Hippocampal formation (tissue), 2 donors: ENCODE measurements at regions not wholly inside any gene's neighbourhood (a gene's known extent, or its start where the extent isn't known, plus 50 kb on each side); places are given as distances from the start of the nearest gene placed in this dataset.

ENCODE experiments used
- DNase-seq, 2 donors: peaks; one replicate each; lab custom pipeline; 2025; lab: John Stamatoyannopoulos, UW

DNA sequence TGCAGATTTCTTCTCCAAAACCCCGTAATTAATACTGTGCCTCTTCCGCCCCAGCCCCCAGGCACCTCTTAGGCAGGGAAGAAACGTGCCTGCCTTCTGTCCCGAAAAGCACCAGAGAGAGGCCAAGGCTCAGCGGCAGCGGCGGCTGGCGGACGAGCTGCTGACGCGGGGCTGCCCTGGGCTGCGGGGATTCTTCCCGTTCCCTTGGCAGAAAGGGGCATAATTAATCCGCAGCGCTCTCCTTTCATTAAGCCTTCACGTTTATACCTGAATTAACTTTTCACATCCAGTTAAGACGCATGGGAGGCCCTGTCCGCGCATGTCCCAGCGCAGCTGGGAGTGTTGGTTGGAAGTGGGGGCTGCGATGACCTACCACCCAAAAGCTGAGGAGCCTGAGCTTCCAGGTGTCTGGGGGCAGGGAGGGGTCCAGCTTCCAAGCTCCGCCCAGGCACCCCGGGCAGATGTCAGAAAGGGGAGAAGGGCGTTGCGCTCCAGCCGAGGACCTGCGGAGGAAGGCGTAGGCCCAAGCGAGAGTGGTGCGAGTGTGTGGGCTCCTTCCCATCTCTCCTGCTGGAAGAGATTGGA, 167.4 kb upstream of the LRFN2 start:
- no peak for DNase-seq

DNA sequence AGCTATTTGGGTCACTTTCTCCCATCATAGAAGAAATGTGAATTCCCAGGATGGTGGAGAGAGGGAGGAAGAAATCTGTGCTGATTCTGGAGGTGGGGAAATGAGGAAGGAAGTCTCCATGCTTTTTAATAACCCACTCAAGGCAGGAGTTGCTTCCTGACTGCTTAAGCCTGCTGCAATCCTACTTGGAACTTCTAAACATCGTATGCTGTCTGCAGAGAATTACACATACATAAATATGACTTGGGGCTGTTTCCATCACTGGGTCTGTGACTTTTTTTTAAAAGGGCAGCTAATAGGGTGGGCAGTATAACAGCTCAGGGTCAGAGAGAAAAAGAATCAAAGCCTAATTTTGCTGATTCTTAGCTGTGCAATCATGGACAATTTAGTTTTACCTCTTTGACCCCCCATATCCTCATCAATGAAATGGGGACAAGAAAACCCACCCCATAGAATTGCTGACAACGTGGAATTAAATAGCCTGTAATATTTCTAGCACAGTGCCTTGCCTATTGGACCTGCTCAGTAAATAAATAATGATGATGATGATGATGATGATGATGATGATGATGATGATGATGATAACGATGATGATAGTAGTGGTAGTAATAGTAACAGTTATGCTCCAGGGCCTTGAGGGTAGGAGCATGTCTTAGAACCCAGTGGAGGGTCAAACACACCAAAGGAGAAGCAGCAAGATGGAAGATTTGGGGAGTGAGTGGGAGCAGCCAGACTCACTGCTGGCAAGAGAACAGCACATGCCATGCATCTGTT, 166.7 kb upstream of the LRFN2 start:
- no peak for DNase-seq

DNA sequence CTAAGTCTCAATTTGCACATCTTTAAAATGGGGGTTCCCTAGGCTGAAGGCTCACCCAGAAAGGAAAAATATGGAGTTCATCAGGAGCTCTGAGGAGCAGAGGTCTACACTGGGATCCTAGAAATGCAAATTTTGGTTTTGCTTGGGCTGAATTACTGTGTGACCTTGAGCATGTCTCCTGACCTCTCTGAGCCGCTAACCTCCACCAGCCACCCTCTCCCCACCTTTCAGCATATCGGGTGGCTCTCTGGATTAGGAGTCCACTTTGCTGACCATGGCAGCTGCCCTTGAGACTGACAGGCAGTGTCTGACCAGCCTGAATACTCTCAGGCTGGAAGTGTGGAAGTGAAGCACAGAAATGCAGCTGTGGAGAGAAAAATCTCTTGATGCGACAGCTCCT, 165.9 kb upstream of the LRFN2 start:
- DNase-seq: no peak

DNA sequence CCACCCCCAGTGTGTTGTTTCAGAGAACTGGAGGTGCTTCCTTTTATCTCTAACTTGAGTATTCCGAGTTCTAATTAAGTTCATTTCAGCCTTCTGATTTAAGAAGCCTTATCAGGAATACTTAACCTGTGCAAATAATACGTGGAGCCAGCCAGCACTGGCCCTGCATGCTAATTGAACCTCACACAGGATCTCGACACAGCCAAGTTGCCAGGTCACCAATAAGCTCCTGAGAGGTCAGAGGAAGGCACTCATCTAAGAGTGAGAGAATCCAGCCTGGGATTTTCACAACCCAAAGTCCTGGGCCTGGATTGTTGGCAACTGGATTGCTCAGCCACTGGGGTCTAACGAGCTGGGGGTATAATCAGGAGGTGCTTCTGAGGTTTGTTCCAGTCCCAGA, 157.7 kb upstream of the LRFN2 start:
- DNase-seq: no peak

DNA sequence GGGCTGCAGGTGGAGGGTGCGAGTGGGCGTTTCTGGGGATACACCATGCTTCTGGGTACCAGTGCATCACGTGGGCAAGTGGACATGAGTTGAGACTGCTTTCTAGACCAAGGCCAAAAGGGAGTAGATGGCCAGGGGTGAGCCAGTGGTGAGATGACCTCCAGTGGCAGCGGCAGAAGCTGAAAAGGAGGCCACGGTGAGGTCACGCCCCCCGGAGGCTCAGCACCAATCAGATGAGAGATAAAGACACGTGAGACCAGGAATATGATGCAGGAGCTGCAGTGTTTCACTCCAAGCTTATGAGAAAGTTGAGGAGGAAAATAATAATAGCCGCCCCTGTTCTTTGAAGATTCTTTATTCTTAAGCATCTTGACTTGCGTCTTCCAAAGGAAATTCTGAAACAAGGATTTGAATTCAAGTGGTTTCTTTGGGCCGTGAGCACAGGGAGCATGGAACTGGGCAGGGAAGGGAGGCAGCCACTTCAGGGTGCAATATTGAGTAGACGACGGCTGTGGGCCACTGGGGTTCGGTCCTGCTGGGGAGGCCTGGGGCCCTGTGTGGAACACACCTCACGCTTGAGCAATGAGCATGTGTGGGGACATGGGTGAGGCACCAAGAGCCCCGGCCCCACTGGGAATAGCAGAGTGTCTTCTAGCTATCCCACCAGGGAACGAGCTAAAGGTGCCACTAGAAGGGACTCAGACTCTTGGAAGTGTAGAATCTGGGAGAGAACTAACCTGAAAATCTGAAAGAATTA, 156.7 kb upstream of the LRFN2 start:
- DNase-seq: no peak

DNA sequence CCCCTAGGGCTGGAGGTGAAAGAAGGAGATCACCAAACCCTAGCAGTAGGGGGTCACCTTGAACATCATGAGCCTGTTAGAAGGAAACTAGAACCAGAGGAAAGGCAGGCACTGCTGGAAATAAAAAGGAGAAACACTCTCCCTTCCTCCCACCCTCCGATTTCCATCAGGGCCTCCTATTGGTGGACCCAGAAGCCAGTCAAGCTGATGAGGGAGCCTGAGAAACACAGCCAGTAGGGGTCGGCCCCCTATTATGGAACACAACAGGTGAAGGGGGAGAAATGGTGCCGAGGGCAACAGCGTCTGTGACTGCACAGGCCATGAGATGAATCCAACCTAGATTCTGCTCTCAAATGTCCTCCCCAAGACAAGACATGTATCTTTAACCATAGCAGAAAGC, 156.1 kb upstream of the LRFN2 start:
- no peak for DNase-seq

DNA sequence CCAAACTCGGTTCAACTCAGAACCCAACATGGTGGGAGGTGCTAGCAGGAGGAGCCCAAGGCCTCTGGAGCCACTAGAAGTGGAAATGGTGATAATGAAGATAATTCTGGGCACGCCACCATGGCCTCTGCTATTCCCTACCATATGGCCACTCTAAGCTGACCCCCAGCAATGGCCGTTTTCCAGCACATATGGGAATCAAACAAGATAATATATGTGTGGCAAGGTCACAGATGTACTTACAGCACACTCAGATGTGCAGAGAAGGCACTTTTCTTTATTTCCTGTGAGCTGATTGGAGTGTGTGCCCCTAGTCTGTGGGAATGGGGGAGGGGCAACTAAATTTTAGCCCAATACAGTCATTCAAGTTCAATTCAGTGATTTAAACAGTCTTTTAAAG, 153.4 kb upstream of the LRFN2 start:
- DNase-seq: no peak

DNA sequence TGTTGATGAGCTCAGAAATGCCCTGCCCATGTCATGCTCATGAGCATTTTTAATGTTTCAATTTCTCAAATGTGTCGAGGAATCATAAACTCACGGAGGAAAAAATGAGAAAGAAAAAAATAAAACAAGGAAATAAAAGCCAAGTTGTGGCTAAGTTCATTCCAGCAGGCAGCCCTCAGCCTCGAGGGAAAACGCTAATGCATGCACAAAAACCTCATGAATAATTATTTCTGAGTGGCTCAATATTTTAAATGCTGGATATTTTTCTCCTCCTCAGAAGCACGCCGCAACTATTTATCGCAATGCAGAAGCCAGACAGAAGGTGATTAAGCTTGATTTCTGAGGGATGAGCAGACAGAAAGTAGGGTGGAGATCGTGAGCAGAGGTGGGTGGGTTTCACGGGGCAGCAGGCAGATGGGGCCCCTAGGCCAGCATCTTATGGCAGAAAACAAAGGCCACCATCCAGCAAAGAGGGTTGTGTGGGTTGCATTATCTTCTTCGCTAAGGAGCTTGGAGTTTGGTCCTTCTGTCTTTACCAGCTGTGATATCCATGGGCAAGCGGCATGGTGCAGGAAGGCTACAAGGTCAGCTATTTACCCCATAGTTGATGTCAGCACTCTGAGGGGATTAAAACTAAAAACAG, 151.5 kb upstream of the LRFN2 start:
- no peak for DNase-seq

DNA sequence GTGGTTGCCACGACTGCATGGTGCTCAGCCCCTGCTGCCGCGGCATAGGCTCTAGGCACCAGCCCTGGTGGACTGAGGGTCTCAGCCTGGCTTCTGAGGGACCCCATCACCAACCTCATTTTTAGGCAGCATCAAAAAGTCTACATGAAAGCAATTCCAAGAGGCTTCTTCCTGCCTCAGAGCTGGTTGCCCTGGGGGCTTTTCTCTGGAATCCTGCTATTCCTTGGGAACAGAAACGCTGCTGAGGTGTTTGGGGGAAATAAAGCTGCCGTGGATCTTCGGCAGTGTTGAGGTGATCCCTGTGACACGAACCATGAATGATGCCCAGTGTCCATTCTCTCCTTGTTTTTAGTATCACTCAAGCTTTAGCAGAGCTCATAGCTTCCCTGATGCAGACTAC, 148.4 kb upstream of the LRFN2 start:
- no peak for DNase-seq

DNA sequence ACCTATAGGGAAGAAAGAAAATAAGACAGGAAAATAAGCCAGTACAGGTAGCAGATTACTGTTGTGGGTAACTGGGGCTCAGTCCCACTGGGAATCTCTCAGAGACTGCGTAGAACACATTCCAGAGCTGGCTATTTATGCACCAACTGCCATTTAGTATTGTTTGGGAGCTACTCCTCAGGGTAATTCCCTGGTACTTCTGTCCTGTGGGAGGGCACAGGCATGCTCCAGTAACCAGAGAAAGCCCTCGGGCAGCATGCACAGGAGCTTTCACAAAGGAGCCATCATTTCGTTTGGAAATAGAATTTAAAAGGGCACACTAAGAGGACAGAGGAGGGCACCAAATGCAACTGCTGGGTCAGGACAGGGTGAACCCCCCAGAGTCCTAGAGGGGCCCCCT, 148.0 kb upstream of the LRFN2 start:
- no peak for DNase-seq

DNA sequence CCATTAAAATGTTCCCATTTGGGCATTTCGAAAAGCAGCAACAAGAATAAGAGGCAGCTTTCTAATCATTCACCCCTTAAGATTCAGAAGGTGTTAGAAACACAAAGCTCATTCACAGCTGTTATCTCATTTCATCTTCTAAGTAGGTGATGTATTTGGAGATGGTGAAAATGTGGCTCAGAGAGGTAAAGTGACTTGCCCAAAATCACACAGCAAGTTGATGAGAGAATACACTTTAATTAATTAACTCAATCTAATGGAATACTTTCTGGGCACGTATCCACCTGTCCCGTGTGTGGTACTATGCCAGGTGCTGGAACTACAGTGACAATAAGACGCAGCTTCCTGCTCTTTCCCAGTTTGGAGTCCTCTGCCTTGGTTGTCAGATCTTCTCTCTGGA, 147.4 kb upstream of the LRFN2 start:
- no peak for DNase-seq

DNA sequence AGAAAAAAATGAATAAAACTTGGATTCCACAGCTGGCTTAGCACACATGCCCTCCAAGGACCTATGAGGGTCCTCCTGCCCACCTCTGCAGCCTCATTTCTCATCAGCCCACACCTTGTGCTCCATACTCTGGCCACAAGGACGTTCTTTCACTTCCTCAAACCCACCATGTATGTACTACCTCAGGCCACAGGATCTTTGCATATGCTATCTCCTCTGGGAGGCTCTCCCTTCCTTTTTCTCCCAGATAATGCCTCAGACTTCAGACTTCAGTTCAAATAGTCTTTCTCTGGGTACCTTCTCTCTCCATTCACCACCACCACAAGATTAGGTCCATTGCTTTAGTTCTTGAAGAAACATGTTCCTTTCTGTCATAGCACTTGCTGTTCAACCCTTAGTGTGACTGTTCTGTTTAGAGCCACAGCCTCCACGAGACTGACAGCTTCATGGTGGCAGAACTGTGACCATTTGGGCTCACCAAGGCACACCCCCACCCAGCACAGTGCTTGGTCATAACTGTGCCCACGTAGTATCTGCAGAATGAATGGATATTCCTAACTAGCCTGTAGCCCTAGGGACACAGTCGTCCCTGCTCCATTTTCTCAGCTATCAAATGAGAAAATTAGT, 146.7 kb upstream of the LRFN2 start:
- DNase-seq: no peak

DNA sequence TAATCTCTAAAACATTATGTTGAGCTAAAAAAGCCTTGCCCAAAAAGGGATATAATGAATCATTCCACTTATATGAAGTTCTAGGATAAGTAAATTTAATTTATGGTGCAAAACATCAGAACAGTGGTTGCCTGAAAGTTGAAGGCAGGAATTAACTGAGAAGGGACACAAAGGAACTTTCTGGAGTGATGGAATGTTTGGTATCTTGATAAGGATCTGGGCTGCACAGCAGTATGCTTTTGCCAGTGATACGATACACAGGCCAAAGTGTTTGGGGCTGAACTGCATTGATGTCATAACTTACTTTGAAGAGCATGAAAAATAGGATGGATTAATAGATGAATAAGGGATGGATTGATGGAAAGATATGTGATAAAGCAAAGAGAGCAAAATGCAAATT, 146.1 kb upstream of the LRFN2 start:
- no peak for DNase-seq

DNA sequence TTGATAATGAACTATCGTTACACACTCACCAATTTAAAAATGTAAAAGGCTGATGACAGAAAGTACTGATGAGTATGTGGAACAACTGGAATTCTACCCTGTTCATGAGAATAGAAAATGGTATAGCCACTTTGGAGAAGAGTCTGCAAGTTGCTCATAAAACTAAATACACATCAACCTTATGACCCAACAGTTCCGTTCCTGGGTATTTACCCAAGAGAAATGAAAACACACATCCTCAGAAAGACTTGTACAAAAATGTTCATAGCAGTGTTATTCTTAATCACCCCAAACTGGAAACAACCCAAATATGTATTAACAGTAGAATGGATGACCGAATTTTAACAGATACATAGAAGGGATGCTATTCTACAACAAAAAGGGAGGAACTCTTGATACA, 145.7 kb upstream of the LRFN2 start:
- DNase-seq: no peak

DNA sequence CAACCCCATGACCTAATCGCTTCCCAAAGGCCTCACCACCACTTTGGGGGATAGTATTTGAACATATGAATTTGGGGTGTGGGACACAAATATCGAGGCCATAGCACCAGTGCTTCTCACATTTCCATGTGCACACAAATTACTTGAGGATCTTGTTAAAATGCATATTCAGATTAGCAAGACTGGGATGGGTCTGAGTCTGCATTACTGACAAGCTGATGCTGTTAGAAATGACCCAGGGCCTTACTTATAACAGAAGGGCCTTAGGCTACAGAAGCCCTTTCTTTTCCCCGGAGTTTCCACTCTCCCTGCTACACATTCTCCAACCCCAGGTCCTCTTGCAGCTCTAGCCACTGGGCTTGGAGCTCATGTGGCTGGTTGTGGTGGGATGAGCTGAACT, 141.5 kb upstream of the LRFN2 start:
- DNase-seq: no peak

DNA sequence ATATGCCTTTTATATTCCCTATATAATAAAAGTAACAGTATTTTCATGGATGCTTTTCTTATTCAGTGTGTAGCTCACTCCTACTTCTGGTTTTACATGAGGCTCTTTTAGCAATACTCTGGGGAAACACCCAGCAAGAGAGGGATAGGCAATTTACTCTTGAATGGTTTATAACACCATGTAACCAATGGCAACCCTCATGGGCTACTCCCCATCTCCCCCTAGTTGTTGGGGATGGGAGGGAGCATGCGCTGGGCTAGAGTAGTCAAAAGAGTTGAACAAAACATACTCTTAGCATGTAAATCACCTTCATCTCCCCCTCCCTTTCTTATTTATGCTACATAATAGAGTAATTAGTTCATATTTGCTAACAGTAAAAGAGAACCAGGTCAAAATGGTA, 140.1 kb upstream of the LRFN2 start:
- no peak for DNase-seq

DNA sequence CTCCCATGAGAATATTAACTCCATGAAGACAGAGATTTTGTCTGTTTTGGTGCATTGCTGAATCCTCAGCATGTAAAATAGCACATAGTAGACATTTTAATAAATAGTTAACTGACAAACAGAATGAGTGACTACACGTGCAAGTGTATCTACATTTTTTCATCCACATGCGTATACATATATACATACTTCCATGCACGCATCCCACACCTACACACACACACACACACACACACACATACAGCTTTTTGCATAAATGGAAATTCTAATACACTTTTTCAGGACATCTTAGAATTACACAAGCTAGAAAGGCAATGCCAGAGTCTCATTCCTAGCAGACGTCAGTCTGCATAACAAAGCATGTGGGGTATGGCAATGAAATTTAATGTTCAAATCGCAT, 139.7 kb upstream of the LRFN2 start:
- no peak for DNase-seq

DNA sequence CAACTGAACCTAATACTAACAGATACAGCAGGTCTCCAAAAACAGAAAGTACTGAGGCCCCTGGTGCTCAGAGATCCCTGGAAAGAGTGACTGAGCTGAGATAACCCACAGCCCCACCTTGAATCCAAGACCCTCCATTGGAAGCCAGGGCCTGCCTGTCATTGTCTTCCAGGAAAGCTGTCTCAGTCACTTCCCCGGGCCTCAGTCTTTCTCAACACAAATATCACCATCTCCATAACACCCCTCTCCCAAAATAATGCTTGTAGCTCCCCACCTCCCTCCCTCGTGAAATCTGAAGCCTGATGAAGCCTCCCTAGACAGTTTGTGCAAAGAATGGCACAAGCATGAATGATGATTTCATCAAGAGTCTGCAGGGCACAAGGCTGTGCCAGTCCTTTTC, 138.2 kb upstream of the LRFN2 start:
- DNase-seq: no peak

DNA sequence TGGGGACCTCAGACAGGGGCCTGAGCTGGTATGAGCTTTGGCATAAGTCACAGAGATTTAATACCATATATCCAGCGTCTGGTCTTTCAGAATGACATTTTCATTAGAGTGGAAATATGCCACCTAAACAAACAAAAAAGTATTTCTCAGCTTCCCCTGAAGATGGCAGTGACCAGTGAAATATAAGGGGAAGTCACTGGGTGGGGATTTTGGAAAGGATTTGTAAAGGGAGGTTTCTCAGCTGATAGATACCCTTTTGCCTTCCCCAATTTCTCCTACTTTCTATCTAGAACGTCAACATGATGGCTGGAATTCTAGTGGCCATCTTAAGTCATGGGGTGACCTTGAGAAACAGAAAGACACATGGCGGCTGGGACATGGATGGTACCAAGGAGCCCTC, 137.7 kb upstream of the LRFN2 start:
- no peak for DNase-seq

DNA sequence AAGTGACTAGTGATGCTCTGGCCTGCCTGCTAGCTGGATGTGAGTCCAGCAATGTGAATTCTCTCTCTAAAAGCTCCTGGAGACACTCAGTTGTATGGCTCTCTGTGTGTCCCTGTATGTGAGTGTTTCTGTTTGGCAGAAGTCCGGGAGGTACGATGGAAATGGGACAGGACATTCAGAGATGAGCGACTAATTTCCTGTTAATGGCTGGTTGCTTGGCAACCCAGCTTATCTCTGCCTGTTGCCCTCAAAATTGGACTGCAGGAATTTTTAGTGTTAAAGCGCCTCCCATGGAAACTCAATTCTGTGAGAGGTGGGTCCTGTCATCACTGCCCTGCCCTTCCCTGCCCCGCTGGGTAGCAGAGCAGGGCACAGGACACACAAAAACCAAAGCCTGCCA, 136.8 kb upstream of the LRFN2 start:
- DNase-seq: no peak

DNA sequence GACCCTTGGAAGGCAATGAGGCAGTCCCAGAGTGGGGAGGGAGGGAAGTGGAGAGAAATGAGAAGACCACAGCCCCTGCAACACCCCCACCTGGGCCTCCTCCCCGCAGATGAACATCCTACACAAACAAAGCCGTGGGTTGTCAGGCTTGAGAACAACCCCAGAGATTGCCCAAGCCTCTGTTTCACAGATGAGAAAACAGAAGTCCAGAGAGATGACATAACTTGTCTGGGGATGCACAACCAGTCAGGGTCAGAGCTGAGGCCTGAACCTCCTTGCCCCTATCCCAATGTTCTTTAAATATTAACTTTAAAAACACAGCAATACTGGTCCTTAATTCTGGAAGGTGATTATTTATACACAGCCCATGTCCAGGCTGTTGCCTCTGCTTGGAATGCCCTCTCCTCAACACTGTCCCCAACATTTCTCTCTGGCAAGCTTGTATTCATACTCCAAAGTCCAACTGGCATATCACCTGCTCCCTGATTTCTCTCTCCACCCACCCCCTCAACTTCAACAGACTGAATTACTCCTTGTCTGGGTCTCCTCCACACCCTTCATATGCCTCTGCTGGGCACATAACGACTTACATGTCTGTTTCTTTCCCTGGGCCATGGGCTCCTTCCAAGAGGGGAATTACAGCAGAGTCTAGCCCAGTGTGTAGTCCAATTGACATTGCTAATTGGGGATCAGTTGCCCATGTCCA, 135.5 kb upstream of the LRFN2 start:
- no peak for DNase-seq

DNA sequence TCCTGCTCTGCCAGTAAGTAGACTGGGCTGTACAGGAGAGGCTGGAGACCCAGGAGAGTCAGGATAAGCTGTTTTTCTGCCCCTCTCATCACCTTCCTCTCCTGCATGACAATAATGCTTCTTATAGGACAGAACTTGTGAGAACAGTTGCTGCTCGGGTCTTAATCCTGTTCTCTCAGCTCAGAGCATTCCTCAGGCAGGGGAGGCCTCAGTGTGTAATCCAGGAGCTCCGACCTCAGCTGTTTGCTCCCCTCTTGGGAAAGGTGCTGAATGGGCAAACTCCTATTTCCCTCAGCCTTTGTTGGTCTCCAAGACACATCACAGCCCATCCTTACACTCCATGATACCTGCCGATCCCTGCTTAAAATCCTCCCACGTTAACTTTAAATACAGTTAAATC, 134.9 kb upstream of the LRFN2 start:
- no peak for DNase-seq
